ENCODE measurements at regions not wholly inside any gene's neighbourhood (a gene's known extent, or its start where the extent isn't known, plus 50 kb on each side); places are given as distances from the start of the nearest gene placed in this dataset.

DNA sequence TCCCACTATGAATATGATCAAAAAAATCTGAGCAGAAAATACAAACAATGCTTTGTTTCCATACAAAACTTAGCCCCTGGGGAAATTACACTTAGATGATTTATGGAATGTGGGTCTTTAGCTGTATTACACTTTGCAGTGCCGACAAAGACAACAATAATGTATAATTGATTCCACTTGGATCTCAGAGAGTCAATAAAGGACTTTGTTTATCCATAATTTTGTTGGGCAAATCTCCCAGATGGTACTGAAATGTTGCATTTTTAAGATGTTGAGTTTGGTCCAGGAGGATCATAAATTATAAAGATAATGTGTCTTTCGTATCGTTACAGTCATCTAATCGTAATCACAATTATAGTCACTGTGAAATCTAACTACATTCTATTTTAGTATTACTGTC is 66.9 kb upstream of the DOCK1 start:
- peaks cover 10% of the 10 kb centered on the region for H3K4me1 ChIP-seq (ENCODE audit: control insufficient read depth, insufficient read depth, low read length)
- Mint-ChIP-seq H3K27me3 (ENCODE audit: insufficient read depth) (no peaks in the 10 kb centered on the region), H3K4me1 (peaks cover 34% of the 10 kb centered on the region), H3K27ac (no peak overlapping the region), H3K9me3 (no peaks in the 10 kb centered on the region), H3K36me3 (ENCODE audit: low read depth) (no peaks in the 10 kb centered on the region), H3K4me3 (no peak overlapping the region)
- H3K4me3 ChIP-seq (ENCODE audit: low read length): no peak overlapping the region
- H3K27ac ChIP-seq (ENCODE audit: low read depth, low read length): no peak overlapping the region
- WGBS, 2 experiments (ENCODE audit: insufficient coverage in 1 of 2, insufficient read length in 1 of 2): 96 to 97% methylated on average over 4 of the region's 4 CpGs
- TF ChIP-seq, protein P1, sequence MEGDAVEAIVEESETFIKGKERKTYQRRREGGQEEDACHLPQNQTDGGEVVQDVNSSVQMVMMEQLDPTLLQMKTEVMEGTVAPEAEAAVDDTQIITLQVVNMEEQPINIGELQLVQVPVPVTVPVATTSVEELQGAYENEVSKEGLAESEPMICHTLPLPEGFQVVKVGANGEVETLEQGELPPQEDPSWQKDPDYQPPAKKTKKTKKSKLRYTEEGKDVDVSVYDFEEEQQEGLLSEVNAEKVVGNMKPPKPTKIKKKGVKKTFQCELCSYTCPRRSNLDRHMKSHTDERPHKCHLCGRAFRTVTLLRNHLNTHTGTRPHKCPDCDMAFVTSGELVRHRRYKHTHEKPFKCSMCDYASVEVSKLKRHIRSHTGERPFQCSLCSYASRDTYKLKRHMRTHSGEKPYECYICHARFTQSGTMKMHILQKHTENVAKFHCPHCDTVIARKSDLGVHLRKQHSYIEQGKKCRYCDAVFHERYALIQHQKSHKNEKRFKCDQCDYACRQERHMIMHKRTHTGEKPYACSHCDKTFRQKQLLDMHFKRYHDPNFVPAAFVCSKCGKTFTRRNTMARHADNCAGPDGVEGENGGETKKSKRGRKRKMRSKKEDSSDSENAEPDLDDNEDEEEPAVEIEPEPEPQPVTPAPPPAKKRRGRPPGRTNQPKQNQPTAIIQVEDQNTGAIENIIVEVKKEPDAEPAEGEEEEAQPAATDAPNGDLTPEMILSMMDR (conservative IDR thresholded peaks at IDR 0.05): no peak
- H3K27me3 ChIP-seq (ENCODE audit: control insufficient read depth, insufficient read depth, low read length, poor library complexity, severe bottlenecking): no peaks in the 10 kb centered on the region
- H3K9me3 ChIP-seq (ENCODE audit: control insufficient read depth, low read length): no peaks in the 10 kb centered on the region
- DNase-seq: no peak
- H3K9ac ChIP-seq (ENCODE audit: extremely low read depth, low read length, poor library complexity, severe bottlenecking): no peak overlapping the region
- H3K36me3 ChIP-seq (ENCODE audit: control insufficient read depth, insufficient read depth, low read length): no peaks in the 10 kb centered on the region

DNA sequence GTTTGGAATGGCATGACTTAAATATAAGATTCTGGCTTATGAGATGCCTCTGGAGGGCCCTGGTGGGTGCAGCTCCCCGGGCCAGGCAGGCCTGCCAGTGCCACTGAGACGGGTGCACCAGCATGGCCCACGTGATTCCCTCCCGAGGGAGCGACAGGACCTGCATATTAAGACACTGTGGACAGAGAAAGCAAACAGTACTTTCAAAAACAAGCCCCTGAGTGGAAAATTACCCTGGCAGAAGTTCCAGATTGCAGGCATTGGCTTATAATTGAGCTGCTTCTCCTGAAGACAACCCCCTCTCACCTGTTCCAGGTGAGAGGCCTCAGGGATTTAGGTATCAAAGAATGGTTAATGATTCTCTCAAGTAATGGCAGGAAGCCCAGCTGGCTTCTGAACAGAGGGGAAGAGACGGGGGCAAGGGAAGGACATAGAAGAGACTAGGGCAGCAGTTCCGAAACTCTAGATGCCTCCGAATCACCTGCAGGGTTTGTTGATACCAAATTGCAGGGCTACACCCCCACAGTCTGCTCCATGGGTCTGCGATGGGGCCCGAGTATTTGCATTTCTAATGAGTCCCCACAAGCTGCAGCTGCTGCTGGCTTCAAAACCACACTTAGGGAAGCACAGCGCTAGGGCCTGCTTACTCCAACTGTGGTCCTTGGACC is 66.0 kb upstream of the DOCK1 start:
- H3K9me3 ChIP-seq (ENCODE audit: control insufficient read depth, low read length): no peaks in the 10 kb centered on the region
- Mint-ChIP-seq H3K27ac (peak overlapping the region; percentile 77), H3K36me3 (ENCODE audit: low read depth) (no peaks in the 10 kb centered on the region), H3K9me3 (no peaks in the 10 kb centered on the region), H3K27me3 (ENCODE audit: insufficient read depth) (no peaks in the 10 kb centered on the region), H3K4me3 (peak overlapping the region; percentile 21), H3K4me1 (peaks cover 34% of the 10 kb centered on the region)
- no peaks in the 10 kb centered on the region for H3K27me3 ChIP-seq (ENCODE audit: control insufficient read depth, insufficient read depth, low read length, poor library complexity, severe bottlenecking)
- no peak overlapping the region for H3K4me3 ChIP-seq (ENCODE audit: low read length)
- TF ChIP-seq, protein P1 (conservative IDR thresholded peaks at IDR 0.05): no peak
- peaks cover 10% of the 10 kb centered on the region for H3K4me1 ChIP-seq (ENCODE audit: control insufficient read depth, insufficient read depth, low read length)
- no peak overlapping the region for H3K27ac ChIP-seq (ENCODE audit: low read depth, low read length)
- no peaks in the 10 kb centered on the region for H3K36me3 ChIP-seq (ENCODE audit: control insufficient read depth, insufficient read depth, low read length)
- DNase-seq: no peak
- no peak overlapping the region for H3K9ac ChIP-seq (ENCODE audit: extremely low read depth, low read length, poor library complexity, severe bottlenecking)
- WGBS, 2 experiments (ENCODE audit: insufficient coverage in 1 of 2, insufficient read length in 1 of 2): 68 to 73% methylated on average over 11 of the region's 11 CpGs

DNA sequence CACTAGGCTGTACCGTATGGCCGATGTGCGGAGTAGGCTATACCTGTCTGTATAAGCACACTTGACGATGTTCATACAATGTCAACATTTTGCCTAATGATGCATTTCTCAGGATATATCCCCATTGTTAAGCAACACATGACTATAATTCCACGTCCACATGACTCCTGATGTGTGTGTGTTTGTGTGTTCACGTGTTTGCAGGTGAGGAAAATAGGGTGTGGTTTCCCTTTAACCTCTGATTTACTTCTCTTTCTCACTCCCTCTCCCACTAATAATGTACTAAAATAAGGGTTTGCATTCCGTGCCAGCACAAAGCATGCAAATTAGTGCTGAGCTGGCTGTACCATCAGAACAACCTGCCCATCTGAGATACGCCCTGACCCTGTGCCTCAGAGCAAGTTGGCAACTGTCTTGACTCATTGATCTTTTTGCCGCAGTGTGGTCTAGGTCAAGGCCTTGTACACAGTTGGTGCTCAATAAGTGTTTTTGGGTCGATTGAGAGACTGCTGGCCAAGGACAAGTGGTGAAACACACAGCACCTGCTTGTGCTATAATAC is 64.6 kb upstream of the DOCK1 start:
- TF ChIP-seq, protein P1 (conservative IDR thresholded peaks at IDR 0.05): no peak
- no peak for DNase-seq
- no peak overlapping the region for H3K27ac ChIP-seq (ENCODE audit: low read depth, low read length)
- no peak overlapping the region for H3K4me3 ChIP-seq (ENCODE audit: low read length)
- Mint-ChIP-seq H3K9me3 (no peaks in the 10 kb centered on the region), H3K27me3 (ENCODE audit: insufficient read depth) (no peaks in the 10 kb centered on the region), H3K36me3 (ENCODE audit: low read depth) (no peaks in the 10 kb centered on the region), H3K27ac (no peak overlapping the region), H3K4me3 (no peak overlapping the region), H3K4me1 (peaks cover 34% of the 10 kb centered on the region)
- WGBS, 2 experiments (ENCODE audit: insufficient coverage in 1 of 2, insufficient read length in 1 of 2): 90 to 97% methylated on average over 6 to 8 of the region's 10 CpGs
- H3K36me3 ChIP-seq (ENCODE audit: control insufficient read depth, insufficient read depth, low read length): no peaks in the 10 kb centered on the region
- H3K27me3 ChIP-seq (ENCODE audit: control insufficient read depth, insufficient read depth, low read length, poor library complexity, severe bottlenecking): no peaks in the 10 kb centered on the region
- H3K4me1 ChIP-seq (ENCODE audit: control insufficient read depth, insufficient read depth, low read length): peaks cover 10% of the 10 kb centered on the region
- no peak overlapping the region for H3K9ac ChIP-seq (ENCODE audit: extremely low read depth, low read length, poor library complexity, severe bottlenecking)
- H3K9me3 ChIP-seq (ENCODE audit: control insufficient read depth, low read length): no peaks in the 10 kb centered on the region

All from endodermal cell (in vitro differentiated cells).